Left kidney (tissue), 1 donor: ENCODE measurements at regions not wholly inside any gene's neighbourhood (a gene's known extent, or its start where the extent isn't known, plus 50 kb on each side); places are given as distances from the start of the nearest gene placed in this dataset.
A peak's percentile ranks its signal among the peaks of the same experiment; 100 is the strongest.
"Not testable (repeated sequence)": the region's sequence is repeated elsewhere in the genome, so short reads cannot be mapped to it uniquely, and the experiment has no call there.

Source experiments
- DNase-seq: peaks from one replicate; pipeline ENCODE4 v3.0.0-alpha.2; 2013

- no peak for DNase-seq
These were observed 85.5 kb downstream of the APIP start for GRCh38 chr11:34830648-34831047.

- no peak for DNase-seq
These were observed 86.1 kb downstream of the APIP start for GRCh38 chr11:34830035-34830434.

DNA sequence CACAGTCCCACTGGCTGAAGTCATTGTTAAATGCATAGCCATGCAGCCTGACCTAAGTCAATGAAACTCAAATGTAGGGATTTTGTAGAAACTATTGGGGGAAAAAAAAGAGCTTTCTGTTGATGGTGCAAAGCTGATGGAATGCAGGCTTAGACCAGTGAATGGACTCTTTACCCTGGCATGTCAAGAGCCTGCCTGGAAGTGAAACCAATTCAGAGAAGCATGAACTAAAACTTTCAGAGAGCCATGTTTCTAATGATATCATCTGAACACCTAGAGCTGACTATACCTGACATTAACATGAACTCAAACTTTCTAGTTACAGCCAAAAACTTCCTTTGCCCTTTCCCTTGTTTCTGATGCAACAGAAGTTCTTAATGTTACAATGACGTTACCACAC, 89.0 kb downstream of the APIP start:
- no peak for DNase-seq

- DNase-seq = no peak
These were observed 89.8 kb downstream of the APIP start for GRCh38 chr11:34826384-34826726.

DNA sequence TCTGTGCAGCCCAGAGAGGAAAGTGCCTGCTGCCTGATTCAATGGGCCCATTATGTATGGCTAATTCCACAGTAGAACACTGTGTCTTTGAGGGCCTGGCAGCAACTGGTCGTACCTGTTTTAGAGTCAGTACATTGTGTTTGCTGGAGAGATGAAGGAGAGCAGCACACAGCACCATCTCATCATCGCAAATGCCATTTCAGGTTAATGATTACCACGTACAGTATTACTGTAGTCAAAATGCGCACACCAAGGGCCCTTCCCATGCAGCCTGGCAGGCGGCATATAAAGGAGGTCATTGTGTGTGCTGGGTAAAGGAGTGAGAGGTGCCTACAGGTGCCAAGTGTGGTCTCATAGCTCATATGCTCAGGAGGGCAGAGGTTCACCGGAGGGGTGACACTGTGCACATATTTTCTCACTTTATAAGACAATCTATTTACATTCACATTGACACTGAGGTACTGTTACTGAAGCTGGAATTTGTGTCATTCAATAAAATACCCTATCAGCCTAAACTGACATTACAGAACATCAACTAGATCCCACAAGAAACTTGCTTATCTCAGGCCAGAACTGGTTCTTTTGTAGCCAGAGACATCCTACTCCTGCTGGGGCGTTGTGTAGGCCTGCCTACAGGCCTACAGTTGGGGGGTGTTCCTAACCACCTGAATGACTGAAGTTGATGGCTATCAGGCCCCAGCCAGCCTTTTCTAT, 90.4 kb downstream of the APIP start:
- peak; percentile 34 for DNase-seq

DNA sequence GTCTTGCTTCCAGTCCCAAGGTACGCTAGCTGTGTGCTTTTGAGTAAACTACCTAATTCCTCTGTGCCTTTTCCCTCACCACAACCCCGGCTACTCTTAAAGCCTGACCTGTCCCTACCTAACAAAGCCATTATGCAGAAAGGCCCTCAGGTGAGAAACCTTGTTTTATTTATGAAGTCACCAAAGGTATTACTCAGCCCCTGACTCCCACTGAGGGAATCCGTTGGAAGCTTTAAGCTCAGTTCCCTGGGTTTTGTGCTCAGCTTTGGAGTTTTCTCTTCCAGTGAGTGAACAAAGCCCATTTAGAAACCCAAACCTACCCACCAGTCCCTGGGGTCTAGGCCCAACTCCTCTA, 90.9 kb downstream of the APIP start:
- no peak for DNase-seq

DNA sequence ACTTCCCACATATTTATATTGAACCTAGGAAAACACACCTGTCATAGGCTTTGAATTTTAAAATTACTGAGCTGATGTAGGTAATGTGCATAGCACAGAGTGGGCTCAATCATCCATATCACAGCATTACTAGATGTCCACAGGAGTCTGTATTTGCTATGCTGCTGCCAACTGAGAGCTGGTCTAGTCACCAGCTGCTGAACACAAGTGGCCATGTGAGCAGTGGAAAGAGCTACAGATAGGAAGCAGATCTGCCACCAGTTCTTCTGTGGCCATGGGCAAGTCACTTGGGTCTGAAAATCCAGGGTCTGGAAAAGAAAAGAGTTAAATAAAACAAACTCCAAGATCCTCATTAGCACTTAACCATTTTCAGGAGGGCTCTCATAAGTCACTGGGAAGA, 91.8 kb downstream of the APIP start:
- DNase-seq = no peak

DNA sequence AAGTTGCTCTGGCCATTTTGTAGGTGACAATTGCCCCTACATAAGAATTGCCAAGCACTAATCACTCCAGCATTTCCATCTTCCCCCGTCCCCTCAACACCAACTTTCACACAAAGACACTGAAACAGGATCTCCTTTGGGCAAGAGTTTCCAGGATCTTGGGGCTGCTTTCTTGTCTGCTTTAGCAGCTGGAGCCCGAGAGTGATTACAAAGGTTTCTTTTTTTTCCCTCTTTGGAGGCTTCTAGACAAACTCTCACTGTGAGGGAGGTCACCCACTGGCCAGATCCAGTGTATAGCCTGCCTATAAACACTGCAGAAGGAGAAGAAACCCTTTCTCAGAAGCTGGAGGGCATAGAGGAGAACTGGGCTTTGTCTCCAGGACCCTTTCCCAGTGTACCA, 92.5 kb downstream of the APIP start:
- no peak for DNase-seq

DNA sequence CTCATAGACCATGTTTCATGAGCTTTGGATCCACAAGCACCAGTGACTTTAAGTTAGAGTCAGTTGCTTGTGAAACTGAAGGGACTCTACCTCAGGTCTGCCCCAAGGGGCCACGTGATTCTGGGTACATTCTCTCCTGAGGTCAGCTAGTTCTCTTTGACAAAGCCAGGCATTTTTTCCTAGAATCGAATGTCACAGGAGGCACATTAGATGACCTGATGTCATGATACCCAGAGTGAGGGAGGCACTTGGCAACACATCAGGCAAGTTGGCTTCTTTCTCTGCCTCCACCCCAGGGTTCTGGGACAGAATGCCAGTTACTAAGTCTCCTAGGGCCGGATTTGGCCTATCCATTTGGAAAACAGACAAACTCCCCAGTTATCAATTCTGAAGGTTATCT, 93.0 kb downstream of the APIP start:
- DNase-seq = no peak

- no peak for DNase-seq
These were observed 96.3 kb downstream of the APIP start for GRCh38 chr11:34819740-34820482.

- not testable (repeated sequence) for DNase-seq
These were observed 98.4 kb downstream of the APIP start for GRCh38 chr11:34817812-34818211.

DNA sequence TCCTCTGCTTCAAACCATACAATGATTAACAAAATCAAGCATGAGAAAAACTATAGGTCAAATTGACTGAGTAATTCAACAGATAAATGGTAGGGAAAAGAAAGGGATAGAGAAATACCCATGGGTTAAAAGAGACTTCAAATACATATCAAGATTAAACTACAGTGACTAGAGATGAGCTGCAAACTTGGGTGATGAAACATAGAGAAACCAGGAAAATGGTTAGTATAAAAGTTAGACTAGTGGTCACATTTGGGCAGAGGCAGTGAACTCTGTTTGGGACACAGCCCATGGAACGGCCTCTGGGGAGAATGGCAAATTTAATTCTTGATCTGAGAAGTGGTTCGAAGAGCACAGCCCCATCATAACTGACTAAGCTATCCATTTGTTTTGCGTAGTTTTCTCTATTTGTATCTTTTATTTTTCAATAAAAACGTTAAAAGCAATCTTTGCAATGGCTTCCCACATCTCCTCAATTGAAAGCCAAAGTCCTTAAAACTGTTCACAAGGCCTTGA, 99.4 kb downstream of the APIP start:
- DNase-seq = no peak

- DNase-seq = no peak
These were observed 103.1 kb downstream of the APIP start for GRCh38 chr11:34812905-34813576.

GRCh38 chr11:34811858-34812257, 104.3 kb downstream of the APIP start:
- DNase-seq = no peak

GRCh38 chr11:34810107-34810562, 106.0 kb downstream of the APIP start:
- no peak for DNase-seq

- DNase-seq = no peak
These were observed 106.7 kb downstream of the APIP start for GRCh38 chr11:34809191-34810106.

DNA sequence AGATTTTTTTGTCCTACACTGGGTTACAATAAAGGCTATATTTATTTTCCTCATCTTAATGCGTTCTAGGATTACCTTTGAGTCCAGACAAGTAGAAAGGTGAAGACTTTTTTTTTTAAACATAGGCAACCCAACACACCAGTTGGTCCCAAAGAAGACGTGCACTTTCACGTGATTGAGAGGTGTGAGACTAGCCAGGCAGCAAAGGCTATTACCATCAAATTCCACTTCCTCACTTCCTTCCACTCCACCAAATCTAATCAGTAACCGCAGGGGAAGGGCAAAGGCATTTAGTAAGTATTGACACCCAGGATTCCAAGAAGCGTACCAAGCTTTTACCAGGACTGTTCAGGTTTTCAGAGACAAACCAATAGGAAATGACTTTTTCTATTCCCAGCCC, 109.3 kb downstream of the APIP start:
- no peak for DNase-seq

- no peak for DNase-seq
These were observed 110.2 kb downstream of the APIP start for GRCh38 chr11:34805937-34806336.

DNA sequence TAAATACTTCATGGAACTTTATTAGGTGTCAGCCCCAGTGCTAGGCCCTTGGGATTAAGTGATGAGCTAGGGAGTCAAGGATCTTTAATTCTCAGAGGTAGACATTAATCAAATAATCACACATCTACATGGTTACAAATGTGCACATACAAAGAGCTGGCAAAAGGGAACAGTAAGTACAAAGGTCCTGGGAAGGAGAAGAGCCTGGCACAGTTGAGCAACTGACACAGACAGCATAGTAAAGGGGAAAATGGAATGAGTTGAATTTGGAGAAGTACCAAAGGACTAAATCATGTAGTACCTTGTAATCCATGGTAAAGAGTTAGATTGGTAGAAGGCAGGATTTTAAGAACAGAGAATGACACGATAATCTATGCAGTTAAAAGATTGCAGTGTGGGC, 116.3 kb downstream of the APIP start:
- DNase-seq = no peak

GRCh38 chr11:34798985-34799384, 117.2 kb downstream of the APIP start:
- no peak for DNase-seq

- DNase-seq = not testable (repeated sequence)
These were observed 118.7 kb downstream of the APIP start for GRCh38 chr11:34797497-34797896.

- no peak for DNase-seq
These were observed 120.5 kb downstream of the APIP start for GRCh38 chr11:34795641-34796040.
